CD4-positive, alpha-beta T cell treated with Interleukin-17A for 1 hour (primary cell): ENCODE measurements at regions not wholly inside any gene's neighbourhood (a gene's known extent, or its start where the extent isn't known, plus 50 kb on each side); places are given as distances from the start of the nearest gene placed in this dataset.
A peak's percentile ranks its signal among the peaks of the same experiment; 100 is the strongest.

Experiments
- DNase-seq: peaks from one replicate; pipeline ENCODE4 v3.0.0-alpha.2; 2020

GRCh38 chr2:12127638-12128037, 381.2 kb downstream of the LPIN1 start:
- peak; percentile 34 for DNase-seq

- no peak for DNase-seq
Observed at GRCh38 chr2:12131975-12132374, 385.5 kb downstream of the LPIN1 start.

GRCh38 chr2:12141618-12142258, 395.3 kb downstream of the LPIN1 start:
- no peak for DNase-seq

GRCh38 chr2:12151716-12152115, 405.3 kb downstream of the LPIN1 start:
- DNase-seq = no peak

GRCh38 chr2:12152888-12153287, 406.5 kb downstream of the LPIN1 start:
- DNase-seq = no peak

GRCh38 chr2:12155303-12156051, 409.0 kb downstream of the LPIN1 start:
- DNase-seq = no peak

GRCh38 chr2:12156349-12156748, 409.9 kb downstream of the LPIN1 start:
- DNase-seq = no peak

GRCh38 chr2:12161085-12161484, 414.7 kb downstream of the LPIN1 start:
- no peak for DNase-seq

GRCh38 chr2:12162269-12163247, 416.1 kb downstream of the LPIN1 start:
- no peak for DNase-seq

- no peak for DNase-seq
Observed at GRCh38 chr2:12163866-12164265, 417.4 kb downstream of the LPIN1 start.

- no peak for DNase-seq
Observed at GRCh38 chr2:12164689-12165088, 418.3 kb downstream of the LPIN1 start.

- no peak for DNase-seq
Observed at GRCh38 chr2:12167525-12168317, 421.3 kb downstream of the LPIN1 start.

- DNase-seq = no peak
Observed at GRCh38 chr2:12168354-12168753, 421.9 kb downstream of the LPIN1 start.

GRCh38 chr2:12168791-12169388, 422.5 kb downstream of the LPIN1 start:
- no peak for DNase-seq

- DNase-seq = peak; percentile 65
Observed at GRCh38 chr2:12169721-12170120, 423.3 kb downstream of the LPIN1 start.

GRCh38 chr2:12170121-12170520, 423.7 kb downstream of the LPIN1 start:
- DNase-seq = no peak

GRCh38 chr2:12173271-12173942, 427.0 kb downstream of the LPIN1 start:
- no peak for DNase-seq

GRCh38 chr2:12173943-12174340, 427.5 kb downstream of the LPIN1 start:
- no peak for DNase-seq

GRCh38 chr2:12175323-12175722, 428.9 kb downstream of the LPIN1 start:
- DNase-seq = no peak

GRCh38 chr2:12176623-12177454, 430.4 kb downstream of the LPIN1 start:
- no peak for DNase-seq
